ENCODE measurements at regions not wholly inside any gene's neighbourhood (a gene's known extent, or its start where the extent isn't known, plus 50 kb on each side); places are given as distances from the start of the nearest gene placed in this dataset.

DNA sequence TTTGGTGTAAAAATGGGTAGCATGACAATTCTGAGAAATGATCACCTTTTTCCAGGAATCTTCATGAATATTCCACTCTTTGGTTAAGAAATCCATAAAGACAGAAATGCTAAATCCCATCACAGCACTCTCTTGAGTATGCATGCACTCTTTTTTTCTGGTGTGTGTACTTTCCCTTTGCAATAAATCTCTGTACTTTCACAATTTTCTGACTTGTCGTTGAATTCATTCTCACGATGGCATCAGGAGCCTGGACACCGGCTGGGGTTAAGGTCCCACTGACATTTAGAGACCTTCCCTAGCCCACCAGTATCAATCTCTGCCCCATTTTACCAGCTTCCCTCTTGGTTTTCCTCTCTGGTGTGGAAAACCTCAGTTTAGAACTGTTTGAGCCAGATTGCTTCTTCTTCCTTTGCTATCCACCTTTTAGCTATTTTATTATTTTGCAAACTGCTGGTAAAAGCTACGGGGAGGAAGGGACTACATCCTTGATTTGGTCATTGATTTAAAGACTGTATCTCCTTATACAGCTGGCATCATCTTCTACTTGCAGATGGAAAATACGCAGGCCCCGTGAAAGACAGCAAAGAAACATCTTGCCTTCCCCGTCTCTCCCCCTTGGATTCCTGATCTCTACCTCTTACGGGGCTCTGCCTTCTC lies 59.9 kb upstream of the ZFR start:
- DNase-seq (ENCODE audit: low read depth in 2 of 2) = peak in 1 of 2 donors; percentile 5

DNA sequence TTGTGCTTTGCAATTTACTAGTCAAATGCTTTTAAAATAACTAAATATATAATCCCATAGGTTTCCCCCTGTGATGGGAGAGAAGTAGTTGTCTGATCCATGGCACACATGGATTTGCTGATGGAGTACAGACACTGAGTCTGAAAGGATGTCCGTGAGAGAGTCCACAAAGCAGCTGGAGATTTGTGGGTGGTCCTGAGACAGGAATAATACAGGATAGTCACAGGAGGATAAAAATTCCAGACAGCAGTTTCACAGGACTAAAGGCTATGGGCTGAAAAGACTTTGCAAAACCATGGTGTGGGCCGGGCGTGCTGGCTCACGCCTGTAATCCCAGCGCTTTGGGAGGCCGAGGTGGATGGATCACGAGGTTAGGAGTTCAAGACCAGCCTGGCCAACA lies 58.7 kb upstream of the ZFR start:
- no peak for DNase-seq (ENCODE audit: low read depth in 2 of 2)

DNA sequence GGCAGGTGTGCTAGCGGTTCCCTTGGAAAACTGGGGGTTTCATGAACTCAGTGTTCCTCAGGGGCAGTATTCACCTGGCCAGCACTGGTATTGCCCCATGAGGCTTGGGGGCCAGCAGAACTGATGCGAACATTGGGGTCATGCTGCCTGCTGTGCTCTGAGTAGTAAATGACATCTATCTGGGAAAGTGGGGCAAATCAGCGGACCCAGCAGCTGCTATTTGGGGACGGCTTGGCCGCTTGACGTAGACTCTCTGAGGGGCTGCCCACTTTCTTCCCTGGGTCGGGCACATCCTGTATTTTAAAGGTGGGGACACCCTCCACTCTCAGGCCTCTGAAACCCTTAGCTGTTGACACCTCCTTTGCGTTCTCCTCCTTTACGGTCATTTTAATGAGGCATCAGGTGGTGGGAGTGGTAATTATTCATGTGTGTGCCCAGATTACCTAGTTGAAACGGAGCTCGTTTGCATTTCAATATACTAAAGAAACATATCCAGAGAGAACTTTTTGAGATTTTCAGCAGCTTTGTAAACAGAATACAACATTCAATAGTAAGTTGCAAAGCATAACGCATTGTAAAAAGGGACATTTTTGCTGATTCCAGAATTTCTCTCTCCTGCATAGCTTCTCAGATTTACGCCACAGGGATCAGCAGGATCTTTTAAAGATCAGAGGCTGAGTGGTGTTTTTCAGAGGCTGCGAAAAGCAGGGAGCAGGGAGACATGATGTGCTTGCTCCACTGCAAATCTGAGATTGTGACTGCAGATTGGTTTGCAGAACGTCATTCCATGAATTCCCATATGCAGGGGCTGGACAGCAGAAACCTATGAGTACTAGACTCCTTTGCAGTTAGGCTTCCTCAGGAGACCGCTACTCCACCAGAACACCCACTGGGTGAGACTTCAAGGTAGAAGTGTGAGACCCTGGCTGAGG lies 56.8 kb upstream of the ZFR start:
- no peak for DNase-seq (ENCODE audit: low read depth in 2 of 2)

DNA sequence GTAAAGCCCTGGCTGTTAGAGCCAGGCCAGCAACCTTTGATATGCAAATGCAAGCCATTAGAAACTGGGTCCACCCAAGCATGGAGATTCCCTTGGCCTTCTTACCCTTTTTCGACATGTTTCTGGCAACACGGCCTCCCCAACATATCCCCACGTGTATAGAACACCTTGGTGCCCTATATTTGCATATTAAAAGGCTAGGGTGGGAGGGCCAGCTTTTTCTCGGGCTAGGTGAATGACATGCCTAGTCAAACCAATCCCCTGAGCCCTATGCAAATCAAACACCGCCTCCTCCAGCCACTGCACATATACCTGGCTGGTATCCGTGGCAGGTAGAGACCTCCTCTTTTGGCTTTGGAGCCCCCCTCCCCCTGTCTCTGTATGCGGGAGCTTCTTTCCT lies 55.6 kb upstream of the ZFR start:
- DNase-seq (ENCODE audit: low read depth in 2 of 2) = no peak

DNA sequence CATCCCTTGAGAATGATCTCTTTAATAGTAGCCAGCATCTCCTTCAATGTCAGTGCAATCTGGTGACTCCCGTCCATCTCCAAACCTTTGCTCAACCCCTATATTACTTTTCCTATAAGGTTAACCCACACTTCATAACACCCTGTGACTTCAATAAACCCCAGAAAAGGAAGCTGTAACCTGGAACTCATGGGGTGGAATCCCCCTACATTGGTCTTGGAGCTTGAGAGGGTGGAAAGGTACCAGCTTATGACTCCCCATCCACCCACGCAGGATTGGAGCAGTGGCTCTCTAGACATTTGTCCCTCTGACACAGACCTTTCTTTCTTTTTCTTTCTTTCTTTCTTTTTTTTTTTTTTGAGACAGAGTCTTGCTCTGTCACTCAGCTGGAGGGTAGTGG lies 54.7 kb upstream of the ZFR start:
- DNase-seq (ENCODE audit: low read depth in 2 of 2) = no peak

DNA sequence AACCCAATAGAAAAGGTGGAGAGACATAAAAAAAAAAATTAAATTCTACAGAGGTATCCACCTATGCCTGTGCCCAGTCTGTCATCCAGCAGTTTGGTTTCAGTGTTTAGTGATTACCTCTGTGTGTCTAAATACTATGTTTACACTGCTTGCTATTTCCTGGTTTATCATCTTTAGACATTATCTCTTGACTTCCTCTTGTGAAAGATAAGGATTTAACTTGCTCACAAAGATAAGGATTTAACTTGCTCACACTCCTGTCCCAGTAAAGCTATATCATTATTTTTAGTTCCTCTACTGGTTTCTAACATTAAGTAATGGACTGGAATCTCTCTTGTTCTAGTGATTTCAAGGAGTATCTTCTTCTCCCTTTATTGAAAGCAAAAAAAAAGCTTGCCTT lies 53.9 kb upstream of the ZFR start:
- no peak for DNase-seq (ENCODE audit: low read depth in 2 of 2)

DNA sequence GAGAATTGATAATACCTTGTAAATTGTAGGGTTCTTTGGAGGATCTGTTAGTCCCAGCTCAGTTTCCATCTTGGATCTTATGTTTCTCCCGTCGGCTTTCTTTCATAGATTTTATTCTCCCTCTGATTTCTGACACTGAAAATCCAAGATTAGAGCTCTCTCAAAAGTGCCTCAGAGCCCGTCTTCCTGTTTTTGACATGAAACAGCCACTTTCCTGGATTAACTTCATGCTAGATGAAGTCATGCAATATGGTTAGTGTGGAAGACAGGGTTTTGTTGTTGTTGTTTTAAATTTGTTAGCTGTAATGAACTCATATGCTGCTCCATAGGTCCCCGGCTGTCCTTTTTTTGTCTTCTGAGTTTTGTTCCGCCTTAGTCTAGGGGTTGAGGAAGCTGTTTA lies 51.6 kb upstream of the ZFR start:
- DNase-seq (ENCODE audit: low read depth in 2 of 2) = no peak

DNA sequence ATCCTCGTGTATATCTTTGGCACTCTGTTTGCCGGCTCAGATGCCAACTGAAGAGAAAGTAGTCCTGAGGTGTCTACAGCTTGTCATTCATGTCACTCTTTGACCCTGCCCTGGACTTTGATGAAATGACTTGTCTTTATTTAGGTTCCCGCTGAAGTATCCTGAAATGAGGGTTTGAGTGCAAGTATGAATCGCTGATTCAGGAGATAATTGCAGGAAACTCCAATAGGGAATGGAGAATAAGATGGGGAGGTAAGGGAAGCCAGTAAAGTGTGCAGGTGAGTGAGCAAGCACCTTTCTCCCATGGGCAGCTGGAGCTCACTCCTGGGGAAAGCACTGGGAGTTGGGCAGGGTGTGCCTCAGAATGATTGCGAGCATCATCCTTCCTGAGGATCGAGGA lies 50.3 kb upstream of the ZFR start:
- no peak for DNase-seq (ENCODE audit: low read depth in 2 of 2)
